ENCODE measurements at regions not wholly inside any gene's neighbourhood (a gene's known extent, or its start where the extent isn't known, plus 50 kb on each side); places are given as distances from the start of the nearest gene placed in this dataset.

DNA sequence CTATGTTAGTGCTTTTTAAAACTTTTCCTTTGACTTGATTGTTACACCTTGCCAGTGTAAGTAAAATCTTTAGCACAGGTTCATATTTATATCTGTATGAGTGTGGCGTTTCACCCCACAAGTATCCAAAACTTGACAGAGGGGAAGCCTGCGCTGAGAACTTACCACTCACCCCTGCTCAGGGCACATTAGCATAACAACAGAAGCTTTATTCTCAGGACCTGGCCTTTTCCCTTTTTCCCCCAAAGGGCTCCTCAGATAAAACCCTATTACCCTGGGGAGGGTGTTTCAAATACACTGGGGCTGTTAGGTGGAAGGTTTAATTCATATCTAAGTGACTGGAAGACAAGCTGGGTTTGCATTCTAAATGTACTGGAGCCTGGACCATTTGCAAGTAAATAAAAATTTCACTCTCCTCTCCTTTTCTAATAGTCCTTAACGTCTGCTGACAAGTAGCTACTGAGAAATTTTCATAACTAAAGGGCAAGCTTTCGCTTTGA is 276.6 kb downstream of the RNF152 start:
- no peak for DNase-seq
- Mint-ChIP-seq H3K4me1 (no peaks in the 10 kb centered on the region), H3K27ac (no peak overlapping the region), H3K27me3 (peaks cover 47% of the 10 kb centered on the region), H3K4me3 (no peak overlapping the region), H3K36me3 (ENCODE audit: low read depth) (peaks cover 3% of the 10 kb centered on the region)
- H3K9me3 ChIP-seq (ENCODE audit: control insufficient read depth, low read length, poor library complexity, severe bottlenecking): no peaks in the 10 kb centered on the region
- ATAC-seq: no peak

DNA sequence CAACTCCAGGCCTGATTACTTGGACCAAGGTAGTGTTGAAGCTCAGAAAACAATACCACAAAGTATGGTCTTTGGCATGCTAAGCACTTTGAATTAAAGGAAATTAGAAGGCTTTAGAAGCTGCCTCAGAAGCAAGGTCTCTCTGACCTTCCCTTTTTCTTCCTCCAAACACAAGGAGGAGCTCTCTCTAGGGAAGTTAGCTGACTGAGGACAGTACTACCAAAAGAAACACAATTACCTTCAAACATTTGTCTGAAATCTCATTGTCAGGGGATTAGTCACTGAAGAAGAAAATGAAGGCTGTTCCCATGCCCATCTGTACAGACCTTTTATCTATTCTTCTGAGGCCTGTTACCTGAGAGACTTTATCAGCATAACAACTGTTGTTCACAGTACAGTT is 279.3 kb downstream of the CDH20 start:
- H3K4me1 Mint-ChIP-seq: no peaks in the 10 kb centered on the region
- no peak overlapping the region for H3K4me3 Mint-ChIP-seq
- H3K27ac Mint-ChIP-seq: no peak overlapping the region
- H3K36me3 Mint-ChIP-seq (ENCODE audit: low read depth): peaks cover 2% of the 10 kb centered on the region
- no peaks in the 10 kb centered on the region for H3K9me3 ChIP-seq (ENCODE audit: control insufficient read depth, low read length, poor library complexity, severe bottlenecking)
- peaks cover 30% of the 10 kb centered on the region for H3K27me3 Mint-ChIP-seq
- DNase-seq: no peak
- ATAC-seq: no peak

- Mint-ChIP-seq H3K36me3 (ENCODE audit: low read depth) (peaks cover 2% of the 10 kb centered on the region), H3K27me3 (peaks cover 55% of the 10 kb centered on the region), H3K4me1 (no peaks in the 10 kb centered on the region), H3K27ac (no peak overlapping the region), H3K4me3 (no peak overlapping the region)
- ATAC-seq: no peak
- H3K9me3 ChIP-seq (ENCODE audit: control insufficient read depth, low read length, poor library complexity, severe bottlenecking): no peaks in the 10 kb centered on the region
- no peak for DNase-seq
Observed at GRCh38 chr18:61609131-61609530, 275.9 kb downstream of the CDH20 start.

DNA sequence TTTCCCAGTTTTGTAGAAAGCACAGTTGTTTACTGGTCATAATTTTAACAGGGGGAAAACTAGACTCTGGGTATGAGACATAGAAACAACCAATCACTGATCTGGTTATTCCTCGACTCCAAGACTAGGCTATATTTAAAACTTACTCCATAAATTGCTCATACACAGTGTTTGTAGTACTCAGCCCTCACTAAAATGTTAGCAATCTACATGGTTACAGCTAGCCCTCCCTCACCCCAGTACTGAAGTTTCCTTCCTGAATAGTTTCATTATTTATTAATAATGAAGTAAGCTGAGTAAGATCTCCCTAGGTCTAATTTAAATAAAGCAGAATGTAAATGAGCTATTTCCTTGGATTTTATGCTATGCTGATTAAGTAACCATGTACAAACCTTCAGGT is 275.1 kb downstream of the CDH20 start:
- DNase-seq: no peak
- no peak for ATAC-seq
- Mint-ChIP-seq H3K36me3 (ENCODE audit: low read depth) (no peaks in the 10 kb centered on the region), H3K4me3 (no peak overlapping the region), H3K27ac (no peak overlapping the region), H3K4me1 (no peaks in the 10 kb centered on the region), H3K27me3 (peaks cover 58% of the 10 kb centered on the region)
- no peaks in the 10 kb centered on the region for H3K9me3 ChIP-seq (ENCODE audit: control insufficient read depth, low read length, poor library complexity, severe bottlenecking)

DNA sequence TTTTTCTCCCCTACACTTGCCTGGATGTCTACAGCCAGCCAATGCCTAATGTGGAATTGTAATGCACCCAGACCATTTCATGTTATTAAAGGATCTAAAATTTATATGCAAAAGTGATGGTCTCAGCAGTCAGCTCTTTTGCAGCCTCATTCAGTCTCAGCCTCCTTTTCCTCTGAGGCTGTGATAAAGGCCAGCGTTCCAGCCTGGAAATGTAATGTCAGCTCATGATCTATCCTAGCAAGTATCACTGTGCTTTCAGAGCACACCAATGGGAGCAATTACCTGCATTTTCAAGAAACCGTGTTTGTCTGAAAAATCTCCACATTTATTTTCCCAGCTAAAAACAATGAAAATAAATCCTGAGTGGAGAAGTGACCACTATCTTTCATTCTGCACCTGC is 274.6 kb downstream of the CDH20 start:
- Mint-ChIP-seq H3K27me3 (peaks cover 58% of the 10 kb centered on the region), H3K36me3 (ENCODE audit: low read depth) (no peaks in the 10 kb centered on the region)
- no peak for DNase-seq

DNA sequence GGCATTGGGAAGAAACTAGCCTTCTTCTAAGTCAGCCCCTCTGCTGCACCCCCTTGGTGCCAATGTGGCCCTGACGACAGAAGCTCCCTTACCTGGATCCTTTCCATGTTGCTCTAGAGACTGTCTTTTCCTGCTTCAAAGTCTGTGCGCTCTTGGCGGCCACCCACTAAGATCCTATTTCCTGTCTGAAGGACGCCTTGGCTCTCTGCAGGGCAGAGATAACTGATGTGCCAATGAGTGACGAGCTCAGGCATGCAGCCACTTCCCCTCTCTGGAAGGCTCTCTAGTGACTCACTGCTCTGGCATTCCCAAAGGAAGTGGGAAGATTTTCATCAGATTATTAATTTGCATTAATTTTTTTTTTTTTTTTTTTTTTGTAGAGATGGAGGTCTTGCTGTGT is 273.5 kb downstream of the CDH20 start:
- Mint-ChIP-seq H3K4me1 (no peaks in the 10 kb centered on the region), H3K4me3 (no peak overlapping the region), H3K36me3 (ENCODE audit: low read depth) (peaks cover 3% of the 10 kb centered on the region), H3K27ac (no peak overlapping the region), H3K27me3 (peaks cover 64% of the 10 kb centered on the region)
- DNase-seq (no peak), ATAC-seq (no peak)
- no peaks in the 10 kb centered on the region for H3K9me3 ChIP-seq (ENCODE audit: control insufficient read depth, low read length, poor library complexity, severe bottlenecking)

More for the DNA sequence above, 274.6 kb downstream of the CDH20 start:
- no peak overlapping the region for H3K27ac Mint-ChIP-seq
- no peaks in the 10 kb centered on the region for H3K9me3 ChIP-seq (ENCODE audit: control insufficient read depth, low read length, poor library complexity, severe bottlenecking)
- H3K4me3 Mint-ChIP-seq: no peak overlapping the region
- no peak for ATAC-seq
- H3K4me1 Mint-ChIP-seq: no peaks in the 10 kb centered on the region

DNA sequence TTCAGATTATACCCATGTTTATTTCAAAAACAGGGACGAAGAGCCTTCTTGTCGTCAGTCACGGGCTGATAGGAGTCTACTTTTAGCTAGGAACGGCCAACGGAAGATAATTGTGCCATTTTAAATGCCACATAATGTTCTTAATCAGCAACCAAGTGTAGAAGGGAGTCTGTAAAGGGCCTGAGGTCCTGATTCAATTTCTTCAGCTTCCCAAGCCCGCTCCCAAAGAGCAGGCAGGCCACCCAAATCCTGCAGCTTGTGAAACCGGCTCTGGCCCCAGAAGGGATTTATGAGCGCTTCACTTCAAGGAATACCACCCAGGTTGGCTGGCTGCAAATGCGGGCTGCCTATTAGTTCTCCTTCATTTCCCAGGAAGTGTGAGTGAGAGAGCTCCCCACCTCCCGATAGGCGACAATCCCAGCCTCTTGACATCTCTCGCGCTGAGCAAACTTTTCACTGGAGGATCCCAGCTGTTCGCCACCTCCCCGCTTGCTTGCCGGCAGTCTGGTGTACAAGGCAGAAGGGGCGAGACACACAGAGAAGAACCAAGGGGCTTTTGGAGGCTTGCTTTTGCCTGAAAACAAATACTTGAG is 272.9 kb downstream of the CDH20 start:
- no peaks in the 10 kb centered on the region for H3K9me3 ChIP-seq (ENCODE audit: control insufficient read depth, low read length, poor library complexity, severe bottlenecking)
- Mint-ChIP-seq H3K36me3 (ENCODE audit: low read depth) (peaks cover 3% of the 10 kb centered on the region), H3K27ac (no peak overlapping the region), H3K4me3 (no peak overlapping the region), H3K27me3 (peaks cover 59% of the 10 kb centered on the region), H3K4me1 (no peaks in the 10 kb centered on the region)
- ATAC-seq (no peak), DNase-seq (no peak)

DNA sequence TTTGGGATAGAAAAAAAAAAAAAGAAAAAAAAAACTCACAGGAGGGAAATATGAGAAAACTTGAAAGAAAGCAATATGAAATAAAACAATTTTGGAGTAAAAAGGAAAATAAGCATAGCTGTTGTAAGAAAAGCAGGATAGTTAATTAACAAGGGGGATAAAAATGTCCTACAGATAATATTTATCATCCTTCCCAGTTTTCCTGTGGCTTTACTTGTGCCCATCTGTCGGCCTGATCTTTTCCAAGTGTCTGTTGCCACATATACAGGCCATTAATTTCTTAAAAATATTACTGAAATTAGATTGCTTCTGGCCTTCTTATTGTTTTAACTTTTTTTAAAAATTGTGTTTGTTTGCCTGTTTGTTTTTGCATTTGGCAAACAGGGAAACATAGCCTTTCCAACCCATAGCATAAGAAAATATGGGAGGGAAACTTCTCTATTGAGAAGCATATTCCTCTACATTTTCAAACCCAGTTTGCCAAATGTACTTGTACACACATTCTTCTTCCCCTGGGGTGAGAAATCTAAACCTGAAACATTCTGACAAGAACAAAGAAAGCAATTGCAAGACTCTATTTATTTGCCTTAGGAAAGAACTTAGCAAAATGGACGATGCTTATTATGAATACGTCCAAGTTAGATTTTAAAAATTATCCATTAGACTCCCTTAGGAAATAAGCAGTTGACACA is 272.3 kb downstream of the CDH20 start:
- Mint-ChIP-seq H3K4me3 (no peak overlapping the region), H3K36me3 (ENCODE audit: low read depth) (peaks cover 3% of the 10 kb centered on the region), H3K27ac (no peak overlapping the region), H3K27me3 (peaks cover 63% of the 10 kb centered on the region), H3K4me1 (no peaks in the 10 kb centered on the region)
- no peaks in the 10 kb centered on the region for H3K9me3 ChIP-seq (ENCODE audit: control insufficient read depth, low read length, poor library complexity, severe bottlenecking)
- no peak for DNase-seq
- ATAC-seq: no peak

Data from T-helper 17 cell (primary cell).